KMS-11 (cell line): ENCODE measurements at regions not wholly inside any gene's neighbourhood (a gene's known extent, or its start where the extent isn't known, plus 50 kb on each side); places are given as distances from the start of the nearest gene placed in this dataset.

Source experiments
- H2AFZ ChIP-seq: fragments of 200-600 bp; sonication (generic); 2 replicates; pipeline ENCODE4 v1.6.1; 2016; ENCODE audit warnings: antibody characterized with exemption, mixed run types, low read depth
- H3K27ac ChIP-seq: fragments of 200-600 bp; sonication (generic); 2 replicates; pipeline ENCODE4 v1.6.1; 2016; ENCODE audit warnings: mild to moderate bottlenecking, mixed run types
- H3K27me3 ChIP-seq: fragments of 200-600 bp; sonication (generic); 2 replicates; pipeline ENCODE4 v1.6.1; 2017; ENCODE audit warnings: mild to moderate bottlenecking, low read depth, mixed run types, moderate library complexity; ENCODE audit not compliant: insufficient read depth
- H3K36me3 ChIP-seq: fragments of 200-600 bp; sonication (generic); 2 replicates; pipeline ENCODE4 v1.6.1; 2017; ENCODE audit warnings: mild to moderate bottlenecking, mixed run types; ENCODE audit not compliant: insufficient read depth
- H3K4me1 ChIP-seq: fragments of 200-600 bp; sonication (generic); 2 replicates; pipeline ENCODE4 v1.6.1; 2016; ENCODE audit warnings: mild to moderate bottlenecking, low read depth, mixed run types; ENCODE audit not compliant: poor library complexity, severe bottlenecking
- H3K4me2 ChIP-seq: fragments of 200-600 bp; sonication (generic); 2 replicates; pipeline ENCODE4 v1.7.0; 2016; ENCODE audit warnings: mild to moderate bottlenecking, mixed run types
- H3K4me3 ChIP-seq: fragments of 200-600 bp; sonication (generic); IDR thresholded peaks from 2 replicates; pipeline ENCODE4 v1.6.1; 2017; ENCODE audit warnings: low read depth, low read length, mixed read lengths; ENCODE audit not compliant: insufficient read depth
- H3K79me2 ChIP-seq: fragments of 200-600 bp; sonication (generic); 2 replicates; pipeline ENCODE4 v1.6.1; 2016; ENCODE audit warnings: low read depth, mixed run types; ENCODE audit not compliant: insufficient read depth
- H3K9ac ChIP-seq: fragments of 200-600 bp; sonication (generic); 2 replicates; pipeline ENCODE4 v1.6.1; 2016; ENCODE audit warnings: mild to moderate bottlenecking, mixed run types
- H4K20me1 ChIP-seq: fragments of 200-600 bp; sonication (generic); 2 replicates; pipeline ENCODE4 v1.6.1; 2016; ENCODE audit warnings: mild to moderate bottlenecking, mixed run types; ENCODE audit not compliant: insufficient read depth
- TF ChIP-seq, protein P1 (sequence below): fragments of 200-600 bp; sonication (generic); conservative IDR thresholded peaks from 2 replicates; pipeline ENCODE4 v1.6.1; 2017; ENCODE audit warnings: low read depth, mild to moderate bottlenecking, antibody characterized with exemption, low read length, moderate library complexity, mixed read lengths

DNA sequence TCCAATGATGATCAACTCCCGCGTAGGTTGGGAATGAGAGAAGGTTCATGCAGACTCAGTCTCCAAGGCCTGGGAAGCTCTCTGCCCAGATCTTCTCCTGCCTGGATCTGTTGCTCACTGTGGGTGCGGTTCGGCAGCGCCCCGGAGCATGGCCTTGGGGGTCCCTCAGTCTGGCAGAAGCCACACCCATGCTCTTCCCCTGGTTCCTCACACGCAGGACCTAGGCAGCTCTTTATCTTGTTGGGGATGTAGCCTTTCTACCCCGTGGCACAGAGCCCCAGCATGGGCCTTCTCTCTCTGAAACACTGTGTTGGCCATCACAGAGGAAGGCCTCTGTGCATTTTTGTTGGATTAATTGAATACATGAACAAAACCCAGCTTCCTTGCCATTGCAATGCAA, 1461.6 kb downstream of the BRD1 start:
- Histone ChIP-seq H3K27ac (no peak overlapping the region), H3K4me3 (no peak overlapping the region), H2AFZ (no peak overlapping the region), H3K36me3 (no peaks in the 10 kb centered on the region), H3K27me3 (no peaks in the 10 kb centered on the region), H4K20me1 (no peaks in the 10 kb centered on the region), H3K4me1 (no peaks in the 10 kb centered on the region), H3K9ac (no peak overlapping the region), H3K4me2 (no peak overlapping the region), H3K79me2 (no peaks in the 10 kb centered on the region)
- TF ChIP-seq, protein P1, sequence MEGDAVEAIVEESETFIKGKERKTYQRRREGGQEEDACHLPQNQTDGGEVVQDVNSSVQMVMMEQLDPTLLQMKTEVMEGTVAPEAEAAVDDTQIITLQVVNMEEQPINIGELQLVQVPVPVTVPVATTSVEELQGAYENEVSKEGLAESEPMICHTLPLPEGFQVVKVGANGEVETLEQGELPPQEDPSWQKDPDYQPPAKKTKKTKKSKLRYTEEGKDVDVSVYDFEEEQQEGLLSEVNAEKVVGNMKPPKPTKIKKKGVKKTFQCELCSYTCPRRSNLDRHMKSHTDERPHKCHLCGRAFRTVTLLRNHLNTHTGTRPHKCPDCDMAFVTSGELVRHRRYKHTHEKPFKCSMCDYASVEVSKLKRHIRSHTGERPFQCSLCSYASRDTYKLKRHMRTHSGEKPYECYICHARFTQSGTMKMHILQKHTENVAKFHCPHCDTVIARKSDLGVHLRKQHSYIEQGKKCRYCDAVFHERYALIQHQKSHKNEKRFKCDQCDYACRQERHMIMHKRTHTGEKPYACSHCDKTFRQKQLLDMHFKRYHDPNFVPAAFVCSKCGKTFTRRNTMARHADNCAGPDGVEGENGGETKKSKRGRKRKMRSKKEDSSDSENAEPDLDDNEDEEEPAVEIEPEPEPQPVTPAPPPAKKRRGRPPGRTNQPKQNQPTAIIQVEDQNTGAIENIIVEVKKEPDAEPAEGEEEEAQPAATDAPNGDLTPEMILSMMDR = no peak

DNA sequence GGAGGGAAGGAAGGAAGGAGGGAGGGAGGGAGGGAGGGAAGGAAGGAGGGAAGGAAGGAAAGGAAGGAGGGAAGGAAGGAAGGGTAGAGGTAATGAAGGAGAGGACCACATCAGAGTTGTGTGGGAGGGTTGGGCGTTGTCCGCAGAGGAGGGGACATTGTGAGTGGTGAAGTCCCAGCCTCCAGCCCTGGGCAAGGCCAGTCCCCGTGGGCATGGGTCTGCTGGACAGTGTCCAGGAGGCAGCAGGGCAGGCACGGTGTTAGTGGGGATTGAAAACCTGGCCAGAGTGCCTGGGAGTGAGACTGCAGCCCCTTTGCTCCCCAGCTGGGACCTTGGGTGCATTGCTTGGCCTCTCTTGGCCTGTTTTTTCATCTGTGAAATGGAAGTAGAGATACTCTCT, 1462.3 kb downstream of the BRD1 start:
- TF ChIP-seq, protein P1 = no peak
- Histone ChIP-seq H3K4me1 (no peaks in the 10 kb centered on the region), H3K27me3 (no peaks in the 10 kb centered on the region), H3K9ac (no peak overlapping the region), H3K27ac (no peak overlapping the region), H2AFZ (no peak overlapping the region), H3K79me2 (no peaks in the 10 kb centered on the region), H3K4me2 (no peak overlapping the region), H3K36me3 (no peaks in the 10 kb centered on the region), H3K4me3 (no peak overlapping the region), H4K20me1 (no peaks in the 10 kb centered on the region)

DNA sequence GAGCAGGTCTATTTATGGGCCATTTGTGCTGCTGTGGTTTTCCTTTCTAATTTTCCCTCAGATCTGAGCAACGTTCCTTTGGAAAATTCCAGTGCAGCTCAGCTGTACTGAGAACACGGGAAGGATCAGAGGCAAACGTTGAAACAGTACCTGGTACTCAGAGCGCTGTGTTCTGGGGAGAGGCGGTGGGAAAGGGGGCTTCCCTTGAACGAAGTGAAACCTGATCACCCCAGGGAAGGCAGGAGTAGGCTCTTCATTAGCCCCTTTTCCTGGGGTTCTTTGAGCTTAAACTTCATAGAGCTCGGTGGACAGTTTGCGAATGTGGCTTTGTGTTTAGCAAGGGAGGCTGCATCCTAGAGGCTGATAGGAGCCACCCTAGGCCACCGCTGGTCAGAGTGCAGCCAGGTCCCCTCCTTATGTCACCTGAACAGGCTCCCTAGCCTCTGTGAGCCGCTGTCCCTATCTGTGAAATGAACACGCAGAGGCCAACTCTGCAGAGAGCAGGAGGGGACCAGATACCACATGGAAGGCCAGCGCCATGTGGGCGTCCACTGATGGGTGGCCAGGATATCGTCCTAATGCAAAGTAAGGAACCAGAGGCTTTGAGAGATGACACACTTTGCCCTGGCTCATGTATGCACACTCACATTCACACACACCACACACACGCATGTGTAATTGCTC, 1464.8 kb downstream of the BRD1 start:
- Histone ChIP-seq H3K4me1 (no peaks in the 10 kb centered on the region), H2AFZ (no peak overlapping the region), H3K27ac (no peak overlapping the region), H3K36me3 (no peaks in the 10 kb centered on the region), H3K9ac (no peak overlapping the region), H3K79me2 (no peaks in the 10 kb centered on the region), H4K20me1 (no peaks in the 10 kb centered on the region), H3K4me3 (no peak overlapping the region), H3K27me3 (no peaks in the 10 kb centered on the region), H3K4me2 (no peak overlapping the region)
- TF ChIP-seq, protein P1 = no peak

DNA sequence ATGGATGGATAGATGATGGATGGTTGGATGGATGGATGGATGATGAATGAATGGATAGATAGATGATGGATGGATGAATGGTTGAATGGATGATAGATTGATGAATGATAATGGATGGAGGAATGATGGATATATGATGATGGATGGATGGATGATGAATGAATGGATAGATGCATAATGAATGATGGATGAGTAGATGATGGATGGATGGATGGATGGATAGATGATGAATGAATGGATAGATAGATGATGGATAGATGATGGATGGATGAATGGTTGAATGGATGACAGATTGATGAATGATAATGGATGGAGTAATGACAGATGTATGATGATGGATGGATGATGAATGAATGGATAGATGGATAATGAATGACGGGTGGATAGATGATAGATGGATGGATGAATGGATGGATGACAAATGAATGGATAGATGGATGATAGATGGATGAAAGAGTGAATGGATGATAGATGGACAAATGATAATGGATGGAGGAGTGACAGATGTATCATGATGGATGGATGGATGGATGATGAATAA, 1466.5 kb downstream of the BRD1 start:
- no peaks in the 10 kb centered on the region for H4K20me1 ChIP-seq
- no peak overlapping the region for H3K27ac ChIP-seq
- no peaks in the 10 kb centered on the region for H3K79me2 ChIP-seq
- H3K36me3 ChIP-seq = no peaks in the 10 kb centered on the region
- no peak overlapping the region for H2AFZ ChIP-seq
- H3K4me1 ChIP-seq = no peaks in the 10 kb centered on the region
- H3K9ac ChIP-seq = no peak overlapping the region
- no peak overlapping the region for H3K4me2 ChIP-seq
- TF ChIP-seq, protein P1 = no peak
- no peaks in the 10 kb centered on the region for H3K27me3 ChIP-seq
- H3K4me3 ChIP-seq = no peak overlapping the region
